Ovary (tissue), 7 donors: ENCODE measurements at regions not wholly inside any gene's neighbourhood (a gene's known extent, or its start where the extent isn't known, plus 50 kb on each side); places are given as distances from the start of the nearest gene placed in this dataset.
"Not testable (repeated sequence)": the region's sequence is repeated elsewhere in the genome, so short reads cannot be mapped to it uniquely, and the experiment has no call there.

Experiments
- DNase-seq, 5 donors: peaks; one replicate each; pipeline ENCODE4 v3.0.0-alpha.2; 2019 to 2020
- H3K27ac ChIP-seq, 2 donors: fragments of 200-600 bp; one replicate each; pipeline versions ENCODE4 v1.5.1 to v1.8.0; 2019 to 2022
- H3K27me3 ChIP-seq: fragments of 200-600 bp; one replicate; pipeline ENCODE4 v1.8.0; 2022
- H3K36me3 ChIP-seq: fragments of 200-600 bp; sonication (generic); one replicate; pipeline ENCODE4 v1.5.1; 2019
- H3K4me1 ChIP-seq: one replicate; pipeline ENCODE4 v1.8.1; 2013; ENCODE audit warnings: mild to moderate bottlenecking, moderate library complexity; ENCODE audit not compliant: insufficient read depth
- H3K4me3 ChIP-seq: fragments of 200-600 bp; sonication (generic); one replicate; pipeline ENCODE4 v1.5.1; 2017
- H3K9me3 ChIP-seq, 2 donors: fragments of 200-600 bp in 1 of 2; sonication (generic) in 1 of 2; one replicate each; pipeline versions ENCODE4 v1.5.1 to v1.8.1; 2013 to 2019; ENCODE audit warnings: mild to moderate bottlenecking in 1 of 2, moderate library complexity in 1 of 2
- CTCF ChIP-seq, 3 donors: fragments of 450-650 bp in 2 of 3; fragments of 200-600 bp in 1 of 3; IDR thresholded peaks; one replicate each; pipeline versions ENCODE4 v1.5.1 to v1.8.0; 2016 to 2022; ENCODE audit warnings: antibody characterized with exemption in 3 of 3, mild to moderate bottlenecking in 1 of 3
- EP300 ChIP-seq: sonication (generic); formaldehyde crosslinking; IDR thresholded peaks from one replicate; pipeline ENCODE4 v1.6.1; 2017; ENCODE audit warnings: antibody characterized with exemption
- POLR2A ChIP-seq: fragments of 450-650 bp; IDR thresholded peaks from one replicate; pipeline ENCODE4 v1.6.1; 2017; ENCODE audit warnings: antibody characterized with exemption, mild to moderate bottlenecking, moderate library complexity
- WGBS, 3 donors: extraction: QIAGEN DNeasy Blood & Tissue Kit in 1 of 3; methylation state at CpG; one replicate each; pipeline versions ENCODE4 v1.1.5 to v1.1.7; 2013 to 2017; 5-methylcytosine and 5-hydroxymethylcytosine counted together
- intact Hi-C, 4 donors: fragments of 100-400 bp; cut with DNase I; formaldehyde crosslinking; loops; one replicate each; pipeline versions ENCODE4 v1.11.0 to v1.15.1; 2022 to 2023
- donor health status: DM: no; HTN: no; CAD: no; lungs with moderate emphysema.
- donor health status: DM: no; HTN: no; CAD: no.
- donor health status: Bipolar disorder and iron deficiency.
- donor health status: DM: no; HTN: no; CAD: no.
- donor health status: DM: yes; HTN: yes; CAD: no.

- Histone ChIP-seq H3K4me3 (no peak overlapping the region), H3K36me3 (no peaks in the 10 kb centered on the region), H3K27ac (no peak overlapping the region), H3K27me3 (no peaks in the 10 kb centered on the region), H3K9me3 (no peaks in the 10 kb centered on the region), H3K4me1 (no peaks in the 10 kb centered on the region)
- intact Hi-C loops: no loop called here
- no peak for DNase-seq
- WGBS, 3 donors: 80 to 83% (median 83%) methylated on average over 4 of the region's 4 CpGs
- TF ChIP-seq CTCF (IDR thresholded peaks at IDR 0.05) (no peak), EP300 (no peak), POLR2A (no peak)
Observed at GRCh38 chr13:108082481-108082880, 132.9 kb downstream of the LIG4 start.

- WGBS, 3 donors: 86 to 93% (median 89%) methylated on average over 1 of the region's 1 CpG
- H3K27me3 ChIP-seq: no peaks in the 10 kb centered on the region
- H3K4me1 ChIP-seq: no peaks in the 10 kb centered on the region
- H3K36me3 ChIP-seq: no peaks in the 10 kb centered on the region
- no peak for DNase-seq
- no peak overlapping the region for H3K4me3 ChIP-seq
- TF ChIP-seq CTCF (IDR thresholded peaks at IDR 0.05) (no peak), POLR2A (no peak), EP300 (no peak)
- H3K27ac ChIP-seq: no peak overlapping the region
- H3K9me3 ChIP-seq: no peaks in the 10 kb centered on the region
- intact Hi-C loops: no loop called here
Observed at GRCh38 chr13:108077284-108077683, 138.1 kb downstream of the LIG4 start.

- WGBS, 3 donors: 66 to 91% (median 80%) methylated on average over 5 of the region's 5 CpGs
- DNase-seq, H3K4me3 ChIP-seq, H3K36me3 ChIP-seq, H3K27ac ChIP-seq, H3K27me3 ChIP-seq, intact Hi-C loops, H3K4me1 ChIP-seq, H3K9me3 ChIP-seq: not testable (repeated sequence)
Observed at GRCh38 chr13:108074429-108074828, 140.9 kb downstream of the LIG4 start.

- 19 to 35% (median 26%) methylated on average over 5 of the region's 5 CpGs for WGBS, 3 donors
- TF ChIP-seq CTCF (IDR thresholded peaks at IDR 0.05): no peak
Observed at GRCh38 chr13:108070925-108071324, 144.4 kb downstream of the LIG4 start.

GRCh38 chr13:108070491-108070890 lies 144.8 kb downstream of the LIG4 start:
- TF ChIP-seq EP300: no peak
- TF ChIP-seq CTCF (IDR thresholded peaks at IDR 0.05): no peak
- TF ChIP-seq POLR2A: no peak
- 57 to 65% (median 61%) methylated on average over 4 of the region's 4 CpGs for WGBS, 3 donors
- no peak for DNase-seq
- H3K4me3 ChIP-seq: no peak overlapping the region
- H3K36me3 ChIP-seq: no peaks in the 10 kb centered on the region
- no peaks in the 10 kb centered on the region for H3K27me3 ChIP-seq
- H3K27ac ChIP-seq: no peak overlapping the region
- intact Hi-C loops: no loop called here
- no peaks in the 10 kb centered on the region for H3K9me3 ChIP-seq
- no peaks in the 10 kb centered on the region for H3K4me1 ChIP-seq

More at GRCh38 chr13:108070925-108071324, 144.4 kb downstream of the LIG4 start:
- H3K36me3 ChIP-seq: no peaks in the 10 kb centered on the region
- no peak overlapping the region for H3K4me3 ChIP-seq
- H3K27ac ChIP-seq: no peak overlapping the region
- H3K27me3 ChIP-seq: no peaks in the 10 kb centered on the region
- no peaks in the 10 kb centered on the region for H3K4me1 ChIP-seq
- DNase-seq: no peak
- H3K9me3 ChIP-seq: no peaks in the 10 kb centered on the region
- intact Hi-C loops: no loop called here
